H1 (cell line): ENCODE measurements at regions not wholly inside any gene's neighbourhood (a gene's known extent, or its start where the extent isn't known, plus 50 kb on each side); places are given as distances from the start of the nearest gene placed in this dataset.

Experiments
- CTCF ChIA-PET: fragments of 300-600 bp; sonication (Branson Sonifier 250); formaldehyde crosslinking; loops from one replicate; lab custom pipeline; 2021; ENCODE audit not compliant: partially characterized antibody; lab: Charles Lee
- POLR2A ChIA-PET: fragments of 300-600 bp; sonication (Branson Sonifier 250); formaldehyde crosslinking; loops from one replicate; lab custom pipeline; 2021; ENCODE audit warnings: inconsistent platforms; ENCODE audit not compliant: partially characterized antibody; lab: Charles Lee
- DNase-seq, 2 experiments: peaks; one replicate each; pipeline versions ENCODE4 v3.0.0 to v3.0.0-alpha.2; 2010 to 2022; ENCODE audit warnings: low spot score in 2 of 2, low read depth in 1 of 2, mixed read lengths in 1 of 2
- FAIRE-seq: peaks from 2 replicates; lab custom pipeline; 2011; peaks lifted over from hg19 to GRCh38; lab: Jason Lieb, UNC
- H2AFZ ChIP-seq: 2 replicates; pipeline ENCODE4 v1.8.1; 2012; ENCODE audit warnings: low read length, inconsistent platforms
- H2AK5ac ChIP-seq: 2 replicates; pipeline ENCODE4 v1.6.1; 2013; ENCODE audit warnings: low read depth, low read length
- H2BK120ac ChIP-seq: replicated peaks from 2 replicates; pipeline ENCODE3; 2013; ENCODE audit warnings: low read depth, low read length, inconsistent platforms
- H2BK12ac ChIP-seq: 2 replicates; pipeline ENCODE4 v1.6.1; 2013; ENCODE audit warnings: low read depth, low read length
- H2BK15ac ChIP-seq: 2 replicates; pipeline ENCODE4 v1.6.1; 2013; ENCODE audit warnings: low read length
- H2BK20ac ChIP-seq: 2 replicates; pipeline ENCODE4 v1.6.1; 2013; ENCODE audit warnings: low read length
- H2BK5ac ChIP-seq: 2 replicates; pipeline ENCODE4 v1.6.1; 2013; ENCODE audit warnings: low read depth, low read length
- H3K14ac ChIP-seq: 2 replicates; pipeline ENCODE4 v1.6.1; 2013; ENCODE audit warnings: inconsistent platforms; ENCODE audit not compliant: insufficient read length
- H3K18ac ChIP-seq: 2 replicates; pipeline ENCODE4 v1.6.1; 2013; ENCODE audit warnings: low read length; ENCODE audit errors: extremely low read depth
- H3K23ac ChIP-seq: 2 replicates; pipeline ENCODE4 v1.6.1; 2013; ENCODE audit warnings: inconsistent platforms; ENCODE audit not compliant: insufficient read length
- H3K23me2 ChIP-seq: 2 replicates; pipeline ENCODE4 v1.6.1; 2013; ENCODE audit warnings: low read depth, low read length
- H3K27ac ChIP-seq: 2 replicates; pipeline ENCODE4 v1.6.1; 2011; ENCODE audit warnings: low read depth, low read length, inconsistent platforms
- H3K27me3 ChIP-seq, 4 experiments: replicated peaks in 1 of 4; 1 replicate in 1 of 4; 2 replicates in 3 of 4; pipeline versions ENCODE4 v1.6.1 to v1.8.1; 2011 to 2013; ENCODE audit warnings: low read length in 3 of 4, mild to moderate bottlenecking in 3 of 4, inconsistent platforms in 2 of 4, mixed read lengths in 2 of 4, moderate library complexity in 1 of 4; ENCODE audit not compliant: control insufficient read depth in 3 of 4, insufficient read depth in 3 of 4; ENCODE audit errors: extremely low read depth in 1 of 4
- H3K36me3 ChIP-seq, 4 experiments: 2 replicates each; pipeline versions ENCODE4 v1.6.1 to v1.8.1; 2011 to 2013; ENCODE audit warnings: mild to moderate bottlenecking in 4 of 4, low read length in 3 of 4, moderate library complexity in 2 of 4, control low read depth in 1 of 4, inconsistent platforms in 1 of 4; ENCODE audit not compliant: insufficient read depth in 4 of 4, control insufficient read depth in 2 of 4
- H3K4ac ChIP-seq: replicated peaks from 2 replicates; pipeline ENCODE3; 2013; ENCODE audit warnings: low read length, low read depth, mixed read lengths, inconsistent platforms; ENCODE audit not compliant: insufficient read length
- H3K4me1 ChIP-seq, 4 experiments: replicated peaks in 1 of 4; 1 replicate in 1 of 4; 2 replicates in 3 of 4; pipeline versions ENCODE4 v1.6.1 to v1.8.1; 2011 to 2013; ENCODE audit warnings: low read length in 3 of 4, inconsistent platforms in 2 of 4, mixed read lengths in 1 of 4; ENCODE audit not compliant: insufficient read depth in 4 of 4, control insufficient read depth in 3 of 4
- H3K4me2 ChIP-seq, 2 experiments: 2 replicates each; pipeline versions ENCODE4 v1.6.1 to v1.8.1; 2011 to 2013; ENCODE audit warnings: low read depth in 2 of 2, low read length in 2 of 2, control low read depth in 1 of 2, inconsistent platforms in 1 of 2, mild to moderate bottlenecking in 1 of 2; ENCODE audit not compliant: insufficient read depth in 1 of 2
- H3K4me3 ChIP-seq, 4 experiments: fragments of 200-600, 300-600 bp in 1 of 4; sonication (generic), shearing (Covaris generic), sonication (Bioruptor Twin) in 1 of 4; 2 replicates each; pipeline versions ENCODE4 v1.5.1 to v1.8.1; 2011 to 2016; ENCODE audit warnings: low read length in 4 of 4, low read depth in 3 of 4, control low read depth in 2 of 4, inconsistent platforms in 2 of 4, mild to moderate bottlenecking in 2 of 4, mixed read lengths in 1 of 4, moderate library complexity in 1 of 4; ENCODE audit not compliant: insufficient read depth in 2 of 4; ENCODE audit errors: extremely low read depth in 1 of 4
- H3K56ac ChIP-seq: replicated peaks from 2 replicates; pipeline ENCODE3; 2013; ENCODE audit warnings: low read depth, mild to moderate bottlenecking, mixed read lengths, low read length, inconsistent platforms; ENCODE audit not compliant: insufficient read length
- H3K79me1 ChIP-seq: 2 replicates; pipeline ENCODE4 v1.6.1; 2013; ENCODE audit warnings: low read depth, low read length, control low read depth
- H3K79me2 ChIP-seq, 2 experiments: 2 replicates each; pipeline versions ENCODE4 v1.6.1 to v1.8.1; 2012 to 2013; ENCODE audit warnings: low read length in 2 of 2, mild to moderate bottlenecking in 2 of 2, inconsistent platforms in 1 of 2; ENCODE audit not compliant: insufficient read depth in 2 of 2, control insufficient read depth in 1 of 2
- H3K9ac ChIP-seq, 4 experiments: replicated peaks in 1 of 4; 1 replicate in 1 of 4; 2 replicates in 3 of 4; pipeline versions ENCODE4 v1.6.1 to v1.8.1; 2011 to 2013; ENCODE audit warnings: low read depth in 3 of 4, low read length in 3 of 4, control low read depth in 2 of 4, mild to moderate bottlenecking in 2 of 4, moderate library complexity in 2 of 4, inconsistent platforms in 1 of 4; ENCODE audit errors: extremely low read depth in 1 of 4
- H3K9me3 ChIP-seq, 2 experiments: 2 replicates each; pipeline versions ENCODE4 v1.6.1 to v1.8.1; 2012 to 2013; ENCODE audit warnings: mild to moderate bottlenecking in 2 of 2, moderate library complexity in 2 of 2, control low read depth in 1 of 2, inconsistent platforms in 1 of 2, low read depth in 1 of 2, low read length in 1 of 2, mixed read lengths in 1 of 2; ENCODE audit not compliant: insufficient read depth in 2 of 2
- H4K20me1 ChIP-seq, 2 experiments: replicated peaks in 1 of 2; 2 replicates each; pipeline versions ENCODE3 to v1.8.1; 2011 to 2013; ENCODE audit warnings: inconsistent platforms in 2 of 2, low read length in 2 of 2, mild to moderate bottlenecking in 1 of 2; ENCODE audit not compliant: insufficient read depth in 2 of 2, control insufficient read depth in 1 of 2
- H4K5ac ChIP-seq: 2 replicates; pipeline ENCODE4 v1.6.1; 2013; ENCODE audit warnings: low read length, low read depth, mixed read lengths, inconsistent platforms; ENCODE audit not compliant: insufficient read length
- H4K8ac ChIP-seq: 2 replicates; pipeline ENCODE4 v1.8.0; 2013; ENCODE audit warnings: mild to moderate bottlenecking, moderate library complexity, low read length, inconsistent platforms; ENCODE audit not compliant: insufficient read depth; ENCODE audit errors: extremely low read depth
- H4K91ac ChIP-seq: replicated peaks from 2 replicates; pipeline ENCODE3; 2013; ENCODE audit warnings: low read length, mixed read lengths, inconsistent platforms; ENCODE audit not compliant: insufficient read length
- CBX8 ChIP-seq: fragments of 300-800, 300-1000 bp; sonication (generic); IDR thresholded peaks from 2 replicates; pipeline ENCODE4 v1.7.1; 2016; ENCODE audit warnings: low read depth, low read length, borderline replicate concordance
- CTBP2 ChIP-seq: IDR thresholded peaks from 2 replicates; pipeline ENCODE4 v1.7.0; 2011; ENCODE audit warnings: borderline replicate concordance, mild to moderate bottlenecking, moderate library complexity, mixed read lengths, low read length; ENCODE audit not compliant: insufficient read depth, insufficient read length
- EGR1 ChIP-seq: IDR thresholded peaks from 2 replicates; pipeline ENCODE4 v1.6.1; 2011; ENCODE audit warnings: low read depth, low read length, borderline replicate concordance
- GABPA ChIP-seq: IDR thresholded peaks from 2 replicates; pipeline ENCODE4 v1.6.1; 2011; ENCODE audit warnings: mild to moderate bottlenecking, low read length, moderate library complexity, borderline replicate concordance; ENCODE audit not compliant: insufficient read depth
- GTF2F1 ChIP-seq: IDR thresholded peaks from 2 replicates; pipeline ENCODE4 v1.6.1; 2012; ENCODE audit warnings: low read depth, low read length, improper control_type of control experiment, borderline replicate concordance
- MAFK ChIP-seq: IDR thresholded peaks from 2 replicates; pipeline ENCODE4 v1.6.1; 2012; ENCODE audit warnings: low read depth, mild to moderate bottlenecking, improper control_type of control experiment, low read length
- NRF1 ChIP-seq: IDR thresholded peaks from 2 replicates; pipeline ENCODE4 v1.6.1; 2011; ENCODE audit warnings: mild to moderate bottlenecking, low read depth, low read length, improper control_type of control experiment
- RNF2 ChIP-seq: fragments of 200-900, 300-1000 bp; sonication (generic); IDR thresholded peaks from 2 replicates; pipeline ENCODE4 v1.7.1; 2016; ENCODE audit warnings: borderline replicate concordance, low read depth, mild to moderate bottlenecking, antibody characterized with exemption, low read length; ENCODE audit not compliant: poor library complexity, severe bottlenecking; ENCODE audit errors: missing control alignments
- SAP30 ChIP-seq: fragments of 300-600 bp; sonication (generic); IDR thresholded peaks from 2 replicates; pipeline ENCODE4 v1.7.1; 2012; ENCODE audit warnings: low read length, moderate library complexity, mild to moderate bottlenecking, inconsistent platforms; ENCODE audit not compliant: insufficient read depth, insufficient replicate concordance
- YY1 ChIP-seq: IDR thresholded peaks from 2 replicates; pipeline ENCODE4 v1.6.1; 2011; ENCODE audit warnings: low read depth, mild to moderate bottlenecking, low read length
- ZNF274 ChIP-seq: IDR thresholded peaks from 2 replicates; pipeline ENCODE4 v1.7.0; 2012; ENCODE audit warnings: low read length, borderline replicate concordance; ENCODE audit errors: extremely low read depth
- WGBS, 2 experiments: shearing (Covaris generic) in 1 of 2; methylation state at CpG; one replicate each; pipeline versions ENCODE4 v1.1.6 to v1.1.7; 2013 to 2015; ENCODE audit warnings: low lambda C conversion rate in 2 of 2, mixed read lengths in 2 of 2, inconsistent platforms in 1 of 2, low coverage in 1 of 2, missing lambda C conversion rate in 1 of 2; ENCODE audit not compliant: insufficient replicate concordance in 2 of 2, insufficient coverage in 1 of 2, insufficient read length in 1 of 2; ENCODE audit errors: extremely low coverage in 1 of 2, missing lambda C conversion rate in 1 of 2; 5-methylcytosine and 5-hydroxymethylcytosine counted together

- no peaks in the 10 kb centered on the region for H3K27me3 ChIP-seq
- no peaks in the 10 kb centered on the region for H3K79me1 ChIP-seq
- no peaks in the 10 kb centered on the region for H3K4me1 ChIP-seq
- no peak overlapping the region for H2BK120ac ChIP-seq
- H3K4ac ChIP-seq = no peak overlapping the region
- no peak overlapping the region for H2AK5ac ChIP-seq
- ChIA-PET CTCF (interaction anchor here (0.7 to 1.8 kb wide), 4 partner anchors 13 to 309 kb away, joined by 3 to 5 read pairs (median 4); no protein-coding TSS in a partner anchor), POLR2A (no interaction called here)
- TF ChIP-seq NRF1 (no peak), RNF2 (no peak), GTF2F1 (no peak), MAFK (no peak), CTBP2 (no peak), GABPA (no peak), EGR1 (no peak), ZNF274 (no peak), SAP30 (no peak), YY1 (no peak), CBX8 (no peak)
- no peaks in the 10 kb centered on the region for H3K79me2 ChIP-seq
- H2BK15ac ChIP-seq = no peak overlapping the region
- no peak overlapping the region for H4K8ac ChIP-seq
- H2BK12ac ChIP-seq = no peak overlapping the region
- no peaks in the 10 kb centered on the region for H3K23me2 ChIP-seq
- no peak overlapping the region for H3K14ac ChIP-seq
- H2BK5ac ChIP-seq = no peak overlapping the region
- no peaks in the 10 kb centered on the region for H3K36me3 ChIP-seq
- 93% methylated on average over 8 of the region's 8 CpGs; no CpG with 5 or more reads in 1 of the 2 experiments for WGBS, 2 experiments
- H3K4me2 ChIP-seq = no peak overlapping the region
- DNase-seq = no peak
- no peak overlapping the region for H3K27ac ChIP-seq
- FAIRE-seq = no peak
- H2AFZ ChIP-seq = no peak overlapping the region
- no peaks in the 10 kb centered on the region for H3K9me3 ChIP-seq
- H3K18ac ChIP-seq = no peak overlapping the region
- no peak overlapping the region for H4K5ac ChIP-seq
- no peak overlapping the region for H3K23ac ChIP-seq
- H3K9ac ChIP-seq = no peak overlapping the region
- no peak overlapping the region for H4K91ac ChIP-seq
- H3K4me3 ChIP-seq = no peak overlapping the region
- no peaks in the 10 kb centered on the region for H4K20me1 ChIP-seq
- H3K56ac ChIP-seq = no peak overlapping the region
- no peak overlapping the region for H2BK20ac ChIP-seq
Observed at GRCh38 chr17:5759501-5759925, 175.2 kb upstream of the NLRP1 start.
